Thoracic aorta (tissue), 2 donors: ENCODE measurements at regions not wholly inside any gene's neighbourhood (a gene's known extent, or its start where the extent isn't known, plus 50 kb on each side); places are given as distances from the start of the nearest gene placed in this dataset.
"Not testable (repeated sequence)": the region's sequence is repeated elsewhere in the genome, so short reads cannot be mapped to it uniquely, and the experiment has no call there.

Source experiments
- ATAC-seq: fragments of 150-250 bp; one replicate; pipeline ENCODE4 v1.8.0; 2017; ENCODE audit warnings: low read depth; ENCODE audit not compliant: insufficient number of reproducible peaks, low FRiP score
- DNase-seq: peaks from one replicate; pipeline ENCODE4 v3.0.0-alpha.2; 2020; ENCODE audit warnings: low spot score
- H3K27ac ChIP-seq, 2 donors: fragments of 200-600 bp; sonication (generic); 1 replicate in 1 of 2; 2 replicates in 1 of 2; pipeline ENCODE4 v1.5.1; 2016; ENCODE audit warnings: mild to moderate bottlenecking in 2 of 2, moderate library complexity in 2 of 2
- H3K27me3 ChIP-seq: fragments of 200-600 bp; sonication (generic); replicated peaks from 2 replicates; pipeline ENCODE4 v1.6.0; 2016; ENCODE audit warnings: mild to moderate bottlenecking; ENCODE audit not compliant: insufficient read depth
- H3K36me3 ChIP-seq: fragments of 200-600 bp; sonication (generic); one replicate; pipeline ENCODE4 v1.5.1; 2016
- H3K4me1 ChIP-seq, 2 donors: fragments of 200-600 bp; sonication (generic); 1 replicate in 1 of 2; 2 replicates in 1 of 2; pipeline versions ENCODE4 v1.5.1 to v1.6.0; 2016; ENCODE audit warnings: low read depth in 2 of 2, mild to moderate bottlenecking in 1 of 2; ENCODE audit not compliant: control insufficient read depth in 1 of 2
- H3K4me3 ChIP-seq: fragments of 200-600 bp; sonication (generic); 2 replicates; pipeline ENCODE4 v1.5.1; 2016; ENCODE audit warnings: mild to moderate bottlenecking
- H3K9me3 ChIP-seq: fragments of 200-600 bp; sonication (generic); 2 replicates; pipeline ENCODE4 v1.5.1; 2016
- TF ChIP-seq, protein P1 (sequence below): fragments of 200-600 bp; sonication (generic); IDR thresholded peaks from one replicate; pipeline ENCODE4 v1.5.1; 2019; ENCODE audit warnings: antibody characterized with exemption

DNA sequence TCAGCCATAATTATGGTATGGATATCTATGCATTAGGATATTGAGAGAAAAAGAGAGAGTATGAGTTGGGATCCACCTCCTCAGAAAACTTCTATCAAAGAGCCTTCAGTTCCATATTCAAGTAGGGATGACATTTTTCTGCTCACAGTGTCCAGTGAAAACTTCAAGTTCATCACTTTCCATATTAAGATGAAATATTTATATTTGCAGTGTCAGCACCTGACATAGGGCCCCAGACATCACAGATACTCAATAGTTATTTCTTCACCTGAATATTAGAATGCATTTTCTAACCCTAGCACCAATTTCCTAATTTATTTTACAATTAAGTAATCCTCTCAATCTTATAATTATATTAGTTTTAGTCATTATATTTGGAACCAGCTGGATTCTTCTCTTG, 318.0 kb upstream of the MGAT4C start:
- no peaks in the 10 kb centered on the region for H3K27me3 ChIP-seq
- DNase-seq = no peak
- no peak overlapping the region for H3K27ac ChIP-seq
- H3K4me1 ChIP-seq = peaks cover 0 to 8% of the 10 kb centered on the region in 2 donors
- ATAC-seq = no peak
- TF ChIP-seq, protein P1, sequence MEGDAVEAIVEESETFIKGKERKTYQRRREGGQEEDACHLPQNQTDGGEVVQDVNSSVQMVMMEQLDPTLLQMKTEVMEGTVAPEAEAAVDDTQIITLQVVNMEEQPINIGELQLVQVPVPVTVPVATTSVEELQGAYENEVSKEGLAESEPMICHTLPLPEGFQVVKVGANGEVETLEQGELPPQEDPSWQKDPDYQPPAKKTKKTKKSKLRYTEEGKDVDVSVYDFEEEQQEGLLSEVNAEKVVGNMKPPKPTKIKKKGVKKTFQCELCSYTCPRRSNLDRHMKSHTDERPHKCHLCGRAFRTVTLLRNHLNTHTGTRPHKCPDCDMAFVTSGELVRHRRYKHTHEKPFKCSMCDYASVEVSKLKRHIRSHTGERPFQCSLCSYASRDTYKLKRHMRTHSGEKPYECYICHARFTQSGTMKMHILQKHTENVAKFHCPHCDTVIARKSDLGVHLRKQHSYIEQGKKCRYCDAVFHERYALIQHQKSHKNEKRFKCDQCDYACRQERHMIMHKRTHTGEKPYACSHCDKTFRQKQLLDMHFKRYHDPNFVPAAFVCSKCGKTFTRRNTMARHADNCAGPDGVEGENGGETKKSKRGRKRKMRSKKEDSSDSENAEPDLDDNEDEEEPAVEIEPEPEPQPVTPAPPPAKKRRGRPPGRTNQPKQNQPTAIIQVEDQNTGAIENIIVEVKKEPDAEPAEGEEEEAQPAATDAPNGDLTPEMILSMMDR = no peak
- no peaks in the 10 kb centered on the region for H3K36me3 ChIP-seq
- H3K4me3 ChIP-seq = no peak overlapping the region
- peaks cover 2% of the 10 kb centered on the region for H3K9me3 ChIP-seq

DNA sequence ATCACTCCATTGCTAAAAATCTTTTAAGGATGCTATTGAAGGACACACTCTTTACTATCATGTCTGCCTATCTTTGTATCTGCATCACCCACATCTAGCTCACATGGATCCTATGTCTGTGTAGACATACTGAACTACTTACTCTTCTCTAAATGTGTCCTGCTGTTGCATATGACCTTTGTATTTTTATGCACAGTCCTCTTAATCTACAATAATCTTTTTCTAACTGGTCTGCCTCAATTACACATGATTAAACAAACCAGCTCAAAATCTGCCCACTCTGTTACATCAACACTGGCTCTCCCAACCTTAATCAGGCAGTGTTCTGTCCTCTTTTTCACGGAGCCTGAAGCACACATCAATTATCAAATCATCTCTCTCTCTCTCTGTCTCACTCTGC, 316.3 kb upstream of the MGAT4C start:
- H3K27me3 ChIP-seq = no peaks in the 10 kb centered on the region
- no peaks in the 10 kb centered on the region for H3K36me3 ChIP-seq
- peaks cover 0 to 12% of the 10 kb centered on the region in 2 donors for H3K4me1 ChIP-seq
- TF ChIP-seq, protein P1 = no peak
- H3K27ac ChIP-seq = no peak overlapping the region
- H3K9me3 ChIP-seq = peaks cover 2% of the 10 kb centered on the region
- DNase-seq = no peak
- ATAC-seq = no peak
- H3K4me3 ChIP-seq = no peak overlapping the region

DNA sequence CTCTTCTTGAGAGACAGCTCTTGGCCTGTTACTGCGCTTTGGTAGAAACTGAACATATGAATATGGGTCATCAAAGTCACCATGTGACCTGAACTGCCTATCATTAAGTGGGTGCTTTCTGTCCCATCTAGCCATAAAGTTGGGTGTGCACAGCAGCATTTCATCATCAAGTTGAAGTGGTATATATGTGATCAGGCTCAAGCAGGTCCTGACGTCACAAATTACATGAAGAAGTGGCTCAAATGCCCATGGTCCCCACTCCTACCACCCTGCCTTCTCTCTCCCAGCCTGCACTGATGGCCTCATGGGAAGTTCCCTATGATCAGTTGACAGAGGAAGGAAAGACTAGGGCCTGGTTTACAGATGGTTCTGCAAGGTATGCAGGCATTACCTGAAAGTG, 308.8 kb upstream of the MGAT4C start:
- ATAC-seq (no peak), DNase-seq (no peak)
- Histone ChIP-seq H3K9me3 (no peaks in the 10 kb centered on the region), H3K36me3 (no peaks in the 10 kb centered on the region), H3K27ac (no peak overlapping the region), H3K27me3 (no peaks in the 10 kb centered on the region), H3K4me1 (peaks cover 0 to 12% of the 10 kb centered on the region in 2 donors), H3K4me3 (no peak overlapping the region)
- TF ChIP-seq, protein P1 = no peak

DNA sequence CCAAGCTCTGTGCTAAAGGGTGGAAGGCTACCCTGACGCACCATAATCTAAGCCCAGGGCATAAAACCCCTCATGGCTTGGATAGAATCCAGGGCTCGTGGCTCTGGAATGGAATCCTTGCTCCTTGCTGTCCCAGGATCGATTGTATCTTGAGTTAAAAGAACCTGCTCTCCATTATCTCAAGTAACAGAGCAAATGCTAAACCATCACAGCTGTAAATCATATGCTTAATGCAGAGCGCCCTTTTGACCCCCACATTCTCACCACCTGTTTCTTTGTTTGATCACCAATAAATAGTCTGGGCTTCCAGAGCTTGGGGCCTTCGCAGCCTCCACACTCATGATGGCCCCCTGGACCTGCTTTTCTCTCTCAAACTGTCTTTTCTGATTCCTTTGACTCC, 299.3 kb upstream of the MGAT4C start:
- H3K27me3 ChIP-seq, H3K36me3 ChIP-seq, DNase-seq, H3K4me3 ChIP-seq, H3K27ac ChIP-seq, H3K9me3 ChIP-seq, ATAC-seq: not testable (repeated sequence)
- peaks cover 10 to 14% of the 10 kb centered on the region in 2 donors for H3K4me1 ChIP-seq

DNA sequence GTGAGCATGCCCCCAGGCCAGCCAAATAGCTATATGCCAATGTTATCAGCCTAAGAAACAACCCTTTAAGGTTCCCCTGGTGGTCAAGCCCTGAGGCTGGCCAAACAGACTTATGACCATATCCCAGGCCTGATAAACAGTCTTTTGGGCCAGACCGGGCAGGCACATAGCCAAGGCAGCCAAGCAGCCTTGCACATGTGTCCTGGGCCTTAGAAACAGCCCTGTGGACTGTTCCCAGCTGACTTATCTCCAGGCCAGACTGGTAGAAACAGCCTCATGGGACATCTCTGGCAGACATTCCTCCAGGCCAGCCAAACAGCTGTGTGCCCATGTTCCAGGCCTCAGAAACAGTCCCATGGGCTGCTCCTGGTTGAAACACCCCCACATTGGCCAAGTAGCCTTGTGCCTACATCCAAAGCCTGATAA, 295.0 kb upstream of the MGAT4C start:
- DNase-seq (peak; percentile 71), ATAC-seq (peak; percentile 67)

More for the DNA sequence above, 295.0 kb upstream of the MGAT4C start:
- Histone ChIP-seq H3K4me1 (peaks cover 10 to 20% of the 10 kb centered on the region in 2 donors), H3K9me3 (no peaks in the 10 kb centered on the region), H3K27ac (peak overlapping the region; percentile 66 to 76), H3K36me3 (no peaks in the 10 kb centered on the region), H3K27me3 (no peaks in the 10 kb centered on the region), H3K4me3 (no peak overlapping the region)
- TF ChIP-seq, protein P1 = peak; percentile 49
